ACC112 (cell line): ENCODE measurements at regions not wholly inside any gene's neighbourhood (a gene's known extent, or its start where the extent isn't known, plus 50 kb on each side); places are given as distances from the start of the nearest gene placed in this dataset.
"Not testable (repeated sequence)": the region's sequence is repeated elsewhere in the genome, so short reads cannot be mapped to it uniquely, and the experiment has no call there.

Experiments used
- H2AFZ ChIP-seq: fragments of 200-600 bp; sonication (generic); one replicate; pipeline ENCODE4 v1.6.0; 2017; ENCODE audit warnings: antibody characterized with exemption, low read length; ENCODE audit not compliant: unreplicated experiment
- H3K27ac ChIP-seq: fragments of 200-600 bp; sonication (generic); 2 replicates; pipeline ENCODE4 v1.5.1; 2014; ENCODE audit warnings: low read depth, mild to moderate bottlenecking, antibody characterized with exemption, low read length, moderate library complexity
- H3K27me3 ChIP-seq: fragments of 200-600 bp; sonication (generic); 2 replicates; pipeline ENCODE4 v1.6.1; 2014; ENCODE audit warnings: mild to moderate bottlenecking, antibody characterized with exemption, low read length, moderate library complexity, mixed read lengths; ENCODE audit not compliant: insufficient read depth
- H3K36me3 ChIP-seq: fragments of 200-600 bp; sonication (generic); 2 replicates; pipeline ENCODE4 v1.6.1; 2016; ENCODE audit warnings: mild to moderate bottlenecking, antibody characterized with exemption, low read length, moderate library complexity, mixed read lengths; ENCODE audit not compliant: insufficient read depth
- H3K4me1 ChIP-seq: fragments of 200-600 bp; sonication (generic); one replicate; pipeline ENCODE4 v1.6.1; 2016; ENCODE audit warnings: low read length, mixed read lengths; ENCODE audit not compliant: insufficient read depth, unreplicated experiment, control insufficient read depth
- H3K4me3 ChIP-seq: fragments of 200-600 bp; sonication (generic); 2 replicates; pipeline ENCODE4 v1.5.1; 2014; ENCODE audit warnings: mild to moderate bottlenecking, low read depth, low read length
- H3K79me2 ChIP-seq: fragments of 200-600 bp; sonication (generic); one replicate; pipeline ENCODE4 v1.6.0; 2016; ENCODE audit warnings: low read length; ENCODE audit not compliant: control insufficient read depth, unreplicated experiment, insufficient read depth

DNA sequence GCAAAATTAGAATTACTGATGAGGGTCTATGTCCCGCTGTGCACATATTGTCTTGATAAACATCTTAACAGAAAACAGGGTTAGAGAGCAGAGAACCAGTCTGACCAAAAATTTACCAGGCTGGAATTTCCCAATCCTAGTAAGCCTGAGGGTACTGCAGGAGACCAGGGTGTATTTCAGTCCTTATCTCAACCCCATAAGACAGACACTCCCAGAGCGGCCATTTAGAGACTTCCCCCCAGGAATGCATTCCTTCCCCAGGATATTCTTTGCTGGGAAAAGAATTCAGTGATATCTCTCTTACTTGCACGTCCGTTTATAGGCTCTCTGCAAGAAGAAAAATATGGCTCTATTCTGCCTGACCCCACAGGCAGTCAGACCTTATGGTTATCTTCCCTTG is 101.4 kb upstream of the FAM3C start:
- not testable (repeated sequence) for H3K27me3 ChIP-seq, H3K36me3 ChIP-seq, H3K27ac ChIP-seq, H3K79me2 ChIP-seq, H3K4me3 ChIP-seq, H2AFZ ChIP-seq
- H3K4me1 ChIP-seq = peaks cover 15% of the 10 kb centered on the region

DNA sequence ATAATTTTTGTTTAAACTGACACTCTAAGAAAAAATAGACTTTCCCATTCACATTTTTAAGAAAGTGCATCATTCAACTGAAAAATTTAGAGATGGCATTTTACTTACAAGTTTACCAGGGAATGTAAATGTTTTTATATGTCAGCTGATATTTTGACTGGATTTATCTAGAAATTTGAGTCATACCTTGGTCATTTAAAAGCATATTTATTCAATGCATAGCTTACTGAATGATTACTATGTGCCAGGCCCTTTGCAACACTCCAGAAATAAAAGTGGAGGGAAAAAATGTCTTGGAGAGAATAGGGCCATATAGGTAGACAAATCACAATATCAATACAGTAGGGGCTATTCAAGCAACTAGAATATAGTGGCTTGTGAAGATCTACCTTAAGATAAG is 98.4 kb upstream of the FAM3C start:
- no peaks in the 10 kb centered on the region for H3K27me3 ChIP-seq
- peak overlapping the region; percentile 64 for H2AFZ ChIP-seq
- no peaks in the 10 kb centered on the region for H3K79me2 ChIP-seq
- peaks cover 15% of the 10 kb centered on the region for H3K4me1 ChIP-seq
- no peak overlapping the region for H3K4me3 ChIP-seq
- H3K27ac ChIP-seq = peak overlapping the region; percentile 35
- H3K36me3 ChIP-seq = no peaks in the 10 kb centered on the region

DNA sequence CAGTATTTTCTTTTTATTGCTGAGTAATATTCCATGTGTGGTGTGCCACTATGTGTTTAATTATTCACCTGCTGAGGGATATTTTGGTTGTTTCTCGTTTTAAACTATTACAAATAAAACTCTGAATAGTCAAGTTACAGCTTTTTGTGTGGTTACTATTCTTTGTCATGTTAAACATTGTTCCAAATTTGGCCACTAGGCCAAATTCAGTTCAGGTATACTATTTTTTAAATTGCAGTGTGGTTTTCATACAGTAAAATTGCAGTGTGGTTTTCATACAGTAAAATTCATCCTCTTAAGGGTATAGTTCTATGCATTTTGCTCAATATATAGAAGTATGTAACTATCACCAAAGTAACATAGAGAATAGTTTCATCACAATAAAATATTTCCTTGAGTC is 97.4 kb upstream of the FAM3C start:
- no peaks in the 10 kb centered on the region for H3K79me2 ChIP-seq

DNA sequence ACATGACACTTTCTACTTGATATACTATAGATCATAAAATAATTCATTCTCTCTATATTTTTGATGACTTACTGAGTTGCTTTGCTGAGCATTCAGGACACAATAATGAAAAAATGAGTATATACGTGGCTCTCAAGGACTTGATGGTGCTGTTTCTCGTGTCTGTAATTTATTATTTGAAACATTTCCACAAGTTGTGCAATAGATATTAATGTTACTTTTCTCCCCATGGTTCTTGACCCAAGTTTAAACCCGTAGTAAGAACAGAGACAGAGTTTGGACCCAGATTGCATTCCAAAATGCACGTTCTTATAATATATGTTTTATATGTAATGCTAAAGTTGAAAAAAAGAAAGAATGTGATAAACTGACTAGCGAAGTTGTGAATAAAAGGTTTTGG is 94.2 kb upstream of the FAM3C start:
- Histone ChIP-seq H3K27ac (no peak overlapping the region), H2AFZ (no peak overlapping the region), H3K36me3 (no peaks in the 10 kb centered on the region), H3K4me1 (peaks cover 15% of the 10 kb centered on the region), H3K27me3 (no peaks in the 10 kb centered on the region), H3K79me2 (no peaks in the 10 kb centered on the region), H3K4me3 (no peak overlapping the region)

More for the DNA sequence above, 97.4 kb upstream of the FAM3C start:
- H3K27me3 ChIP-seq = no peaks in the 10 kb centered on the region
- no peak overlapping the region for H3K27ac ChIP-seq
- H3K4me3 ChIP-seq = no peak overlapping the region
- H2AFZ ChIP-seq = no peak overlapping the region
- no peaks in the 10 kb centered on the region for H3K36me3 ChIP-seq
- H3K4me1 ChIP-seq = peaks cover 15% of the 10 kb centered on the region

DNA sequence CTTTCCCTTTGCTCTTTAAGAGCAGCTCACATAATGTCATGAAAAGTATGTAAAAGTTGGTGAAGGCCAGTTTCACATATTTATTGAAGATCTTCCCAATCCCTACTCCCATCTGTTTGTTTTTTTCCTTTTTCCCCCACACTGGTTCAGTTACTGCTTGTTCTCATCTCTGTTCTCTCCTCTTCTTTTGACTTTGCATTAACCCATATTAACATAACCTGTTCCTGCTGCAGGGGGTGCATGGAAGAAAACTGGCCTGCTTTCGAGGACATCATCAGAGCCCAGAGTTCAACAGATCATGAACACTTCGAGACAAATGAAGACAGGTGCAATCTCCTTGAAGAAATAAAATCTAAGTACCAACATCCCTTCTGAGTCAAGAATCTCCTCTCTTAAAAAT is 93.3 kb upstream of the FAM3C start:
- no peaks in the 10 kb centered on the region for H3K36me3 ChIP-seq
- no peak overlapping the region for H3K4me3 ChIP-seq
- H3K4me1 ChIP-seq = peaks cover 7% of the 10 kb centered on the region
- no peak overlapping the region for H2AFZ ChIP-seq
- no peaks in the 10 kb centered on the region for H3K79me2 ChIP-seq
- no peak overlapping the region for H3K27ac ChIP-seq
- no peaks in the 10 kb centered on the region for H3K27me3 ChIP-seq

DNA sequence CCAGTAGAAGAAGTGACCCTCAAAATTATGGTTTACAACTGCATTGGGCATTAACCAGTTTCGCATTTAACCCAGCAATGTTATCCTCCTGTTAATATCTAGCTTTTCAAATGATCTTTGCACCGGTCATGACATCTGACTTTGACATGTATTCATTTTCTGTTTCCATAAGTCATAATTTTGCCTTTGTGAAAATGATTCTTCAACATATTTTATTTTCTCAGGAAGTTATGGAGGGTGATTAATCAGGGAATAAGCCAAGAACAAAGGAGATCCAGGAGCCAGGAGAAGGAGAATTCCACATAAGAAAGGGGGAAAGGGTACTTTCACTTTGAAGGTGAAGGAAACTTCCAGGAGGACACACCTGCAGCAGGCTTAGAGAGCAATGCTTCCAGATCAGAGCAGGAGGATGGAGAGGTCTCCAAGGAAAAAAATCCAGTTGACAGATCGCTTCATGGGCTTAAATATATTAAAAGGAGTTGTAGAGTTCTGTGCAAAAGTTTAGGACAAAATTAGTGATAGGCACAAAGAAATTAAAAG is 92.1 kb upstream of the FAM3C start:
- H2AFZ ChIP-seq = no peak overlapping the region
- no peaks in the 10 kb centered on the region for H3K36me3 ChIP-seq
- no peak overlapping the region for H3K27ac ChIP-seq
- no peaks in the 10 kb centered on the region for H3K4me1 ChIP-seq
- no peaks in the 10 kb centered on the region for H3K27me3 ChIP-seq
- H3K4me3 ChIP-seq = no peak overlapping the region
- H3K79me2 ChIP-seq = no peaks in the 10 kb centered on the region

DNA sequence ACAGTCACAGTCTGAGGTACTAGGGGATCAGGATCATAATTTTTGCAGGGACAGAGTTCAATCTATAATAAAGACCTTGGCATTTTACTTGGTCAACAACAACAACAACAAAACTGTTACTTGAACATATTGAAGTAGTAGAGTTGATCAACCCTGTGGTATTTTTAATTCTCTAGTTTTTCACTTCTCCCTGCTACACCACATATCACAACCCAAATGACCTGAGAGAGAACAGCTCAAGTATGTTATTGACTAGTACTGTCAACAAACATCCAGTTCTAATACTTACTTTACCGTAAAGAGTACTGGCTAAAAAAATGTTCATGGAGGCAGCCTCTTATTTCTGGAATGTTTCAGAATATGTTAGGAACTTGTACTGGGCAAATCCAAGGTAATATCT is 90.5 kb upstream of the FAM3C start:
- Histone ChIP-seq H3K36me3 (no peaks in the 10 kb centered on the region), H2AFZ (no peak overlapping the region), H3K4me1 (no peaks in the 10 kb centered on the region), H3K27ac (no peak overlapping the region), H3K4me3 (no peak overlapping the region), H3K79me2 (no peaks in the 10 kb centered on the region), H3K27me3 (no peaks in the 10 kb centered on the region)

DNA sequence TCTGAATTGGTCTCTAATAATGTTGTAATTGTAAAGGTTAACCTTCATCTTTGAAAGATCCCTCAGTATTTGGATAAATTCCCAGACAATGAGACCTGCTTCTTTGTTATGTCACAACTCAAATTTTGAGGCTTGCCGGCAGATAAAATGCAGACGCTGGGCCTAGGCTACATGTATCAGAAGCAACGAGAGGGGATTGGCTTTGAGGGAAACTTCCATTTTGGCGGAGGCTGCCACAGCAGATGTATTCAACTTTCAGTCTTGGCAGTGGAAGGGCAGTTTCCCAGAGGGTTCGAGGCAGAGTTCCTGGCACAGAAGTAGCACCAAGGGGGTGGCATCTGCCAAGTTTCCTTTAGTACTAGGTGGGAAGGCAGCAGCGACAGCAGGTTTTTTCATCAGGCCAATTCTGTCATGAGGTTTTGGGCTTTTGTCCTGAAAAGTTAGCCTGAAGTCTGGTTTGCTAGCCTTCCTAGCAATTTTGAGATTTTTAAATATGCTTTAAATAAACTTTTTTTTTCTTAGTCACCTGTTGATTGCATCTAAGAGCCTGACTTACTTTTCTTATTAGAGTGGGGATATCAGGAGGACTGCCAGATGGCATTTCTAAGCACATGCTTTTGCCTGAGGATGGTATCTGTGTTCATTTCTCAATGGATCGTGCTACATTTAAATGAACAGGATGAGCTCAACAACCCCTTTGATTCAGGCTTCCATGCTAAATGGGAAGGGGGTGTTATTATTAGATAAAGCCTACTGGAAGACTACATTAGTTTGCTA is 89.5 kb upstream of the FAM3C start:
- H3K79me2 ChIP-seq = no peaks in the 10 kb centered on the region
- no peak overlapping the region; the same call in 1 of the 2 replicates for H3K4me3 ChIP-seq
- no peaks in the 10 kb centered on the region for H3K36me3 ChIP-seq
- H3K4me1 ChIP-seq = no peaks in the 10 kb centered on the region
- no peak overlapping the region for H3K27ac ChIP-seq
- H2AFZ ChIP-seq = peak overlapping the region; percentile 87
- H3K27me3 ChIP-seq = no peaks in the 10 kb centered on the region

DNA sequence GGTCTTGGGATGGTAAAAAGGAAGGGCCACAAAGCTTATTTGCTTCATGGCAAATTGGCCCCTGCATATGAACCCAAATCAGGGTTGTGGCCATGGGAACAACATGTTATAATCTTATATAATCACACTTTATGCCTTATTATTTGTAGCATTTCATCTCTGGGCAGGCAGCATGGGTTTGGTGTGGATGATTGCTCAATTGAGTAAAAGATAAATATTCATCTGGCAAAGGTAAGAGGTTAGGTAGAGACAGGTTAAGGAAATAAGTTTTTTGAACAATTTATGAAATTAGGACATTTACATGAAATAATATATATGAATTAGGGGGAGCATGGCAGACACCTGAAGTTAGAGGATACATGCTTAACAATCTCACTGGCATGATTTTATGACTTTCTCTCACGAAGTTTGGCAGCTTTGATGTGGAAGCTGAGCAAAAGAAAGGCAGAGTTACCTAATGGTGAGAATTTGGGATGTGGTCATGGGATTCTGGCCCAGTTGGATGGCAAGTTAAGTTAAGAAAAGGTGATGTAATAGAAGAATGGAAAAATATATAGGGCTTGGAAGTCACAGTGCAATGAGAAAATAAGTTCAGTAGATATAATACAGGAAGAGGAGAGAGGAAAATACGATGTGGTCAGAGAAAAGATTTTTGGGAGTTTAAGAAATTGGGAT is 88.1 kb upstream of the FAM3C start:
- Histone ChIP-seq H2AFZ (no peak overlapping the region), H3K79me2 (no peaks in the 10 kb centered on the region), H3K36me3 (no peaks in the 10 kb centered on the region), H3K4me1 (no peaks in the 10 kb centered on the region), H3K27ac (no peak overlapping the region), H3K4me3 (no peak overlapping the region), H3K27me3 (no peaks in the 10 kb centered on the region)

DNA sequence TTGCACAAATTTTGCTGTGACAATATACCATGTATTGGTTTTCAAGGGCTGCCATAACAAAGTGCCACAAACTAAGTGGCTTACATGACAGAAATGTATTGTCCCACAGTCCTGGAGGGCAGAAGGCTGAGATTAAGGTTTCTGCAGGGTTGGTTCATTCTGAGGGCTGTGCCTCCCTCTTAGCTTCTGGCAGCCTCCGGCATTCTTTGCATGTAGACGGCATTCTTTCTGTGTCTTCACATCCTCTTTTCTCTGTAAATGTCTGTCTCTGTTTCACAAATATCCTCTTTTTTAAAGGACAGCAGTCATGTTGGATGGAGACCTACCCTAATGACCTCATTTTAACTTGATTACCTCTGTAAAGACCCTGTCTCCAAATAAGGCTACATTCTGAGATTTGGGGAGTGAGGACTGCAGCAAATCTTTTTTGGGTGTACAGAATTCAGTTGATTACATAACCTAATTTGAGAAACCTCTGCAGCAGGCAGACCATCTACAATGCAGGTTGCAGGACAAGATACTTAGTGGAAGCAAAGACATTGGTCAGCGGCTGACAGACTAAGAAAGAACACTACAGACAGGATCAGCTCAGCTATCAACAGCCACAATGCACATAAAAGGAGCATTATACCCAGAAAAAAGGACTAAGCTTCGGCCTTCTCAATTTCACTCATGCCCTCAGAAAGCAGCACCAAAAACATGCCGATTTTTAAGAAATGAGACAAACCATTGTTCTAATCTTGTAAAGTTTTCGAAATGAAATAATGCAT is 84.6 kb upstream of the FAM3C start:
- Histone ChIP-seq H3K79me2 (no peaks in the 10 kb centered on the region), H3K4me3 (no peak overlapping the region), H3K4me1 (no peaks in the 10 kb centered on the region), H3K27ac (no peak overlapping the region), H2AFZ (no peak overlapping the region), H3K36me3 (no peaks in the 10 kb centered on the region; the same call in 1 of the 2 replicates), H3K27me3 (no peaks in the 10 kb centered on the region)
